K562 (cell line): ENCODE measurements at regions not wholly inside any gene's neighbourhood (a gene's known extent, or its start where the extent isn't known, plus 50 kb on each side); places are given as distances from the start of the nearest gene placed in this dataset.

ENCODE experiments used
- ATAC-seq: fragments of 200-7000 bp; cut with Tn5 transposase; 3 replicates; pipeline ENCODE4 v1.9.1; 2020; ENCODE audit warnings: moderate library complexity
- BruUV-seq: library from RNA; stranded (reverse); fragments of 400-500 nt; replicated peaks from 2 replicates; lab custom pipeline; 2021; lab: Mats Ljungman, UMichigan
- CTCF ChIA-PET: fragments of 300-600 bp; formaldehyde crosslinking; extraction: SDS; loops from one replicate; lab custom pipeline; 2021; ENCODE audit warnings: low intra/inter-chr PET ratio; lab: Yijun Ruan, JAX
- POLR2A ChIA-PET: fragments of 300-600, 350-650 bp; sonication (Branson Sonifier 250); formaldehyde crosslinking; extraction: SDS; loops from one replicate; lab custom pipeline; 2021; ENCODE audit warnings: antibody characterized with exemption, inconsistent platforms; lab: Yijun Ruan, JAX
- DNase-seq, 4 experiments: peaks; one replicate each; pipeline versions ENCODE4 v3.0.0 to v3.0.0-alpha.2; 2011 to 2018; ENCODE audit warnings: low spot score in 3 of 4, mixed read lengths in 3 of 4; ENCODE audit errors: extremely low read depth in 1 of 4
- FAIRE-seq: peaks from 2 replicates; lab custom pipeline; 2011; peaks lifted over from hg19 to GRCh38; lab: Jason Lieb, UNC
- H2AFZ ChIP-seq: 2 replicates; pipeline ENCODE4 v1.6.0; 2011; ENCODE audit warnings: low read depth, low read length, control low read depth, inconsistent platforms
- H3K27ac ChIP-seq: fragments of 200-600 bp; 3 replicates; pipeline ENCODE4 v1.8.0; 2011; ENCODE audit warnings: low read depth, mild to moderate bottlenecking, control low read depth, inconsistent platforms, low read length, moderate library complexity, mixed read lengths; ENCODE audit errors: extremely low read depth
- H3K27me3 ChIP-seq, 2 experiments: fragments of 300-600 bp in 1 of 2; 2 replicates in 1 of 2; 3 replicates in 1 of 2; pipeline versions ENCODE4 v1.6.0 to v1.8.0; 2011; ENCODE audit warnings: inconsistent platforms in 2 of 2, low read length in 2 of 2, mild to moderate bottlenecking in 1 of 2, mixed read lengths in 1 of 2, moderate library complexity in 1 of 2; ENCODE audit not compliant: control insufficient read depth in 2 of 2, insufficient read depth in 2 of 2
- H3K36me3 ChIP-seq: fragments of 300-600 bp; 3 replicates; pipeline ENCODE4 v1.8.0; 2011; ENCODE audit warnings: mild to moderate bottlenecking, low read length, inconsistent platforms; ENCODE audit not compliant: control insufficient read depth, insufficient read depth
- H3K4me1 ChIP-seq, 2 experiments: fragments of 200-600 bp in 1 of 2; replicated peaks in 1 of 2; 2 replicates in 1 of 2; 3 replicates in 1 of 2; pipeline versions ENCODE4 v1.5.1 to v1.8.0; 2011; ENCODE audit warnings: inconsistent platforms in 2 of 2, low read length in 2 of 2, mild to moderate bottlenecking in 1 of 2, mixed read lengths in 1 of 2, moderate library complexity in 1 of 2; ENCODE audit not compliant: control insufficient read depth in 2 of 2, insufficient read depth in 2 of 2
- H3K4me2 ChIP-seq: 2 replicates; pipeline ENCODE4 v1.6.1; 2011; ENCODE audit warnings: low read length, control low read depth, inconsistent platforms, mixed read lengths; ENCODE audit not compliant: insufficient read depth
- H3K4me3 ChIP-seq: fragments of 200-600 bp; sonication (generic), shearing (Covaris generic); 2 replicates; pipeline ENCODE4 v1.5.1; 2016; ENCODE audit warnings: control low read depth, inconsistent platforms
- H3K79me2 ChIP-seq: fragments of 200-600 bp; 3 replicates; pipeline ENCODE4 v1.8.0; 2011; ENCODE audit warnings: low read length, inconsistent platforms; ENCODE audit not compliant: control insufficient read depth, insufficient read depth
- H3K9ac ChIP-seq, 2 experiments: 2 replicates each; pipeline versions ENCODE4 v1.6.0 to v1.6.1; 2011; ENCODE audit warnings: low read depth in 2 of 2, low read length in 2 of 2, control low read depth in 1 of 2, inconsistent platforms in 1 of 2, mild to moderate bottlenecking in 1 of 2, mixed read lengths in 1 of 2; ENCODE audit not compliant: insufficient read depth in 1 of 2
- H3K9me1 ChIP-seq: one replicate; pipeline ENCODE4 v1.6.0; 2011; ENCODE audit warnings: inconsistent platforms, mild to moderate bottlenecking, low read length, moderate library complexity; ENCODE audit not compliant: control insufficient read depth, insufficient read depth
- H3K9me3 ChIP-seq: replicated peaks from 2 replicates; pipeline ENCODE4 v1.5.1; 2011; ENCODE audit warnings: low read depth, low read length, inconsistent platforms; ENCODE audit not compliant: control insufficient read depth, insufficient read depth
- H4K20me1 ChIP-seq: replicated peaks from 2 replicates; pipeline ENCODE4 v1.6.1; 2011; ENCODE audit warnings: low read length, inconsistent platforms, mixed read lengths; ENCODE audit not compliant: control insufficient read depth, insufficient read depth
- CEBPG ChIP-seq, 3 experiments: fragments of 200-800 bp in 1 of 3; sonication (Bioruptor generic) in 1 of 3; sonication (generic) in 1 of 3; formaldehyde crosslinking in 1 of 3; IDR thresholded peaks in 2 of 3; conservative IDR thresholded peaks in 1 of 3; 2 replicates each; pipeline versions ENCODE4 v1.6.1 to v1.8.0; 2016 to 2022; ENCODE audit warnings: missing compliant biosample characterization in 2 of 3, missing genetic modification characterization in 2 of 3, mild to moderate bottlenecking in 1 of 3, missing genetic modification reagents in 1 of 3
- KLF1 ChIP-seq: fragments of 450-650 bp; IDR thresholded peaks from 2 replicates; pipeline ENCODE4 v1.6.1; 2016; ENCODE audit warnings: missing genetic modification characterization, missing compliant biosample characterization
- MCM3 ChIP-seq: fragments of 450-650 bp; IDR thresholded peaks from 2 replicates; pipeline ENCODE4 v1.6.1; 2016
- SAFB2 ChIP-seq: fragments of 200-400 bp; formaldehyde crosslinking; IDR thresholded peaks from 2 replicates; pipeline ENCODE4 v1.6.1; 2018; ENCODE audit warnings: borderline replicate concordance, low read length, low read depth, moderate library complexity; ENCODE audit not compliant: severe bottlenecking
- ZNF354B ChIP-seq: fragments of 250-450 bp; sonication (Bioruptor Pico); IDR thresholded peaks from 2 replicates; pipeline ENCODE4 v1.4.0; 2020
- ZNF41 ChIP-seq: fragments of 250-450 bp; sonication (Bioruptor Pico); conservative IDR thresholded peaks from 2 replicates; pipeline ENCODE4 v1.4.0; 2020; ENCODE audit warnings: mild to moderate bottlenecking
- WGBS: fragments of 100-300 bp; shearing (Covaris generic); methylation state at CpG from one replicate; pipeline ENCODE4 v1.1.6; 2016; ENCODE audit warnings: low coverage, mixed read lengths; ENCODE audit not compliant: insufficient coverage; ENCODE audit errors: missing lambda C conversion rate; 5-methylcytosine and 5-hydroxymethylcytosine counted together
- in situ Hi-C: fragments of 300-500 bp; cut with MboI; formaldehyde crosslinking; loops from 4 replicates; pipeline ENCODE4 v1.15.0; 2018; ENCODE audit warnings: inconsistent platforms, mixed read lengths
- intact Hi-C: fragments of 100-400 bp; cut with micrococcal nuclease; formaldehyde crosslinking; loops from 2 replicates; pipeline ENCODE4 v1.14.2; 2022
- TF ChIP-seq, protein P1 (sequence below), 3 experiments: fragments of 200-800 bp in 1 of 3; sonication (Bioruptor generic) in 1 of 3; sonication (generic) in 1 of 3; formaldehyde crosslinking in 1 of 3; IDR thresholded peaks; 2 replicates each; pipeline versions ENCODE4 v1.6.1 to v1.8.0; 2016 to 2022; ENCODE audit warnings: mild to moderate bottlenecking in 2 of 3, missing compliant biosample characterization in 2 of 3, missing genetic modification characterization in 2 of 3, missing genetic modification reagents in 1 of 3
- TF ChIP-seq, protein P2 (sequence below): fragments of 450-650 bp; IDR thresholded peaks from 2 replicates; pipeline ENCODE4 v1.6.1; 2016; ENCODE audit warnings: borderline replicate concordance
- TF ChIP-seq, protein P3 (sequence below), 2 experiments: IDR thresholded peaks; 2 replicates each; pipeline ENCODE4 v1.6.1; 2011; ENCODE audit warnings: borderline replicate concordance in 1 of 2, control low read depth in 1 of 2, low read depth in 1 of 2, low read length in 1 of 2, mild to moderate bottlenecking in 1 of 2, mixed read lengths in 1 of 2, moderate library complexity in 1 of 2; ENCODE audit not compliant: insufficient read depth in 1 of 2, insufficient read length in 1 of 2, poor library complexity in 1 of 2, severe bottlenecking in 1 of 2; ENCODE audit errors: extremely low read depth in 1 of 2
- TF ChIP-seq, protein P4 (sequence below): conservative IDR thresholded peaks from 2 replicates; pipeline ENCODE4 v1.6.1; 2011; ENCODE audit warnings: low read depth, mild to moderate bottlenecking, low read length; ENCODE audit not compliant: control insufficient read depth

GRCh38 chr15:29393443-29393842 is 123.8 kb upstream of the NSMCE3 start:
- in situ Hi-C loops: no loop called here
- DNase-seq: no peak
- H4K20me1 ChIP-seq: no peaks in the 10 kb centered on the region
- H3K27me3 ChIP-seq: peaks cover 0 to 4% of the 10 kb centered on the region in 2 experiments; a peak in 1 of 5 replicates
- intact Hi-C loops: no loop called here
- TF ChIP-seq, protein P1, sequence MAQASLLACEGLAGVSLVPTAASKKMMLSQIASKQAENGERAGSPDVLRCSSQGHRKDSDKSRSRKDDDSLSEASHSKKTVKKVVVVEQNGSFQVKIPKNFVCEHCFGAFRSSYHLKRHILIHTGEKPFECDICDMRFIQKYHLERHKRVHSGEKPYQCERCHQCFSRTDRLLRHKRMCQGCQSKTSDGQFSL (CRISPR knock-in tag; IDR thresholded peaks at IDR 0.05): no peak
- TF ChIP-seq, protein P1 (tag; IDR thresholded peaks at IDR 0.05): no peak
- TF ChIP-seq ZNF354B (CRISPR knock-in tag): no peak
- TF ChIP-seq SAFB2: no peak
- TF ChIP-seq, protein P2, sequence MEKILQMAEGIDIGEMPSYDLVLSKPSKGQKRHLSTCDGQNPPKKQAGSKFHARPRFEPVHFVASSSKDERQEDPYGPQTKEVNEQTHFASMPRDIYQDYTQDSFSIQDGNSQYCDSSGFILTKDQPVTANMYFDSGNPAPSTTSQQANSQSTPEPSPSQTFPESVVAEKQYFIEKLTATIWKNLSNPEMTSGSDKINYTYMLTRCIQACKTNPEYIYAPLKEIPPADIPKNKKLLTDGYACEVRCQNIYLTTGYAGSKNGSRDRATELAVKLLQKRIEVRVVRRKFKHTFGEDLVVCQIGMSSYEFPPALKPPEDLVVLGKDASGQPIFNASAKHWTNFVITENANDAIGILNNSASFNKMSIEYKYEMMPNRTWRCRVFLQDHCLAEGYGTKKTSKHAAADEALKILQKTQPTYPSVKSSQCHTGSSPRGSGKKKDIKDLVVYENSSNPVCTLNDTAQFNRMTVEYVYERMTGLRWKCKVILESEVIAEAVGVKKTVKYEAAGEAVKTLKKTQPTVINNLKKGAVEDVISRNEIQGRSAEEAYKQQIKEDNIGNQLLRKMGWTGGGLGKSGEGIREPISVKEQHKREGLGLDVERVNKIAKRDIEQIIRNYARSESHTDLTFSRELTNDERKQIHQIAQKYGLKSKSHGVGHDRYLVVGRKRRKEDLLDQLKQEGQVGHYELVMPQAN: no peak
- TF ChIP-seq, protein P3, sequence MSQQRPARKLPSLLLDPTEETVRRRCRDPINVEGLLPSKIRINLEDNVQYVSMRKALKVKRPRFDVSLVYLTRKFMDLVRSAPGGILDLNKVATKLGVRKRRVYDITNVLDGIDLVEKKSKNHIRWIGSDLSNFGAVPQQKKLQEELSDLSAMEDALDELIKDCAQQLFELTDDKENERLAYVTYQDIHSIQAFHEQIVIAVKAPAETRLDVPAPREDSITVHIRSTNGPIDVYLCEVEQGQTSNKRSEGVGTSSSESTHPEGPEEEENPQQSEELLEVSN (IDR thresholded peaks at IDR 0.05; ENCODE audit: borderline replicate concordance in 1 of 2, extremely low read depth in 1 of 2, insufficient read depth in 1 of 2, insufficient read length in 1 of 2, low read depth in 1 of 2, low read length in 1 of 2, poor library complexity in 1 of 2, severe bottlenecking in 1 of 2): no peak
- no peak for TF ChIP-seq MCM3
- no peak for TF ChIP-seq CEBPG (CRISPR knock-in tag; IDR thresholded peaks at IDR 0.05)
- TF ChIP-seq CEBPG (tag; conservative IDR thresholded peaks at IDR 0.05 in 1 of 2, IDR thresholded peaks at IDR 0.05 in 1 of 2): no peak
- TF ChIP-seq KLF1: no peak
- TF ChIP-seq, protein P4, sequence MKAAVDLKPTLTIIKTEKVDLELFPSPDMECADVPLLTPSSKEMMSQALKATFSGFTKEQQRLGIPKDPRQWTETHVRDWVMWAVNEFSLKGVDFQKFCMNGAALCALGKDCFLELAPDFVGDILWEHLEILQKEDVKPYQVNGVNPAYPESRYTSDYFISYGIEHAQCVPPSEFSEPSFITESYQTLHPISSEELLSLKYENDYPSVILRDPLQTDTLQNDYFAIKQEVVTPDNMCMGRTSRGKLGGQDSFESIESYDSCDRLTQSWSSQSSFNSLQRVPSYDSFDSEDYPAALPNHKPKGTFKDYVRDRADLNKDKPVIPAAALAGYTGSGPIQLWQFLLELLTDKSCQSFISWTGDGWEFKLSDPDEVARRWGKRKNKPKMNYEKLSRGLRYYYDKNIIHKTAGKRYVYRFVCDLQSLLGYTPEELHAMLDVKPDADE: no peak
- no peak for TF ChIP-seq ZNF41 (CRISPR knock-in tag)
- TF ChIP-seq, all 486 proteins: peak for 0
- CTCF ChIA-PET: no interaction called here
- no peak overlapping the region for H3K4me3 ChIP-seq
- POLR2A ChIA-PET: no interaction called here
- H3K9me3 ChIP-seq: no peaks in the 10 kb centered on the region
- FAIRE-seq (no peak), ATAC-seq (no peak)
- no peak overlapping the region for H3K4me2 ChIP-seq
- no peaks in the 10 kb centered on the region for H3K9me1 ChIP-seq
- H3K27ac ChIP-seq: no peak overlapping the region
- H2AFZ ChIP-seq: no peak overlapping the region
- BruUV-seq: no TSS peak
- no peak overlapping the region for H3K9ac ChIP-seq
- no peaks in the 10 kb centered on the region for H3K4me1 ChIP-seq
- no peaks in the 10 kb centered on the region for H3K79me2 ChIP-seq
- H3K36me3 ChIP-seq: no peaks in the 10 kb centered on the region
- WGBS: 0% methylated on average over 1 of the region's 2 CpGs
